DMS114 treated with DMSO at 0.1 percent for 48 hours (cell line): ENCODE measurements at regions not wholly inside any gene's neighbourhood (a gene's known extent, or its start where the extent isn't known, plus 50 kb on each side); places are given as distances from the start of the nearest gene placed in this dataset.

ENCODE experiments used
- DNase-seq: peaks from one replicate; lab custom pipeline; 2025; ENCODE audit not compliant: unreplicated experiment; lab: John Stamatoyannopoulos, UW

- DNase-seq, result no peak
These were observed 102.6 kb upstream of the GIMD1 start for GRCh38 chr4:106471151-106471550.

- no peak for DNase-seq
These were observed 95.0 kb upstream of the GIMD1 start for GRCh38 chr4:106463622-106464021.

GRCh38 chr4:106454581-106454980 is 86.0 kb upstream of the GIMD1 start:
- no peak for DNase-seq

- DNase-seq, result no peak
These were observed 85.4 kb upstream of the GIMD1 start for GRCh38 chr4:106454021-106454420.

- DNase-seq, result no peak
These were observed 82.5 kb upstream of the GIMD1 start for GRCh38 chr4:106451091-106451490.

GRCh38 chr4:106450249-106450648 is 81.7 kb upstream of the GIMD1 start:
- DNase-seq, result no peak

- DNase-seq, result no peak
These were observed 76.0 kb upstream of the GIMD1 start for GRCh38 chr4:106444557-106444956.

GRCh38 chr4:106430797-106431196 is 62.2 kb upstream of the GIMD1 start:
- no peak for DNase-seq

GRCh38 chr4:106429885-106430284 is 61.3 kb upstream of the GIMD1 start:
- DNase-seq, result no peak

GRCh38 chr4:106426069-106426468 is 57.5 kb upstream of the GIMD1 start:
- DNase-seq, result no peak

GRCh38 chr4:106425576-106425975 is 57.0 kb upstream of the GIMD1 start:
- DNase-seq, result no peak

GRCh38 chr4:106424426-106424825 is 55.8 kb upstream of the GIMD1 start:
- DNase-seq, result no peak

- no peak for DNase-seq
These were observed 55.2 kb upstream of the GIMD1 start for GRCh38 chr4:106423791-106424190.

- DNase-seq, result no peak
These were observed 54.2 kb upstream of the GIMD1 start for GRCh38 chr4:106422766-106423165.

GRCh38 chr4:106421441-106422296 is 53.1 kb upstream of the GIMD1 start:
- no peak for DNase-seq

GRCh38 chr4:106418444-106418843 is 49.9 kb upstream of the GIMD1 start:
- DNase-seq, result no peak
